Heart right ventricle (tissue), 16 donors: ENCODE measurements at regions not wholly inside any gene's neighbourhood (a gene's known extent, or its start where the extent isn't known, plus 50 kb on each side); places are given as distances from the start of the nearest gene placed in this dataset.
A peak's percentile ranks its signal among the peaks of the same experiment; 100 is the strongest.
"Not testable (repeated sequence)": the region's sequence is repeated elsewhere in the genome, so short reads cannot be mapped to it uniquely, and the experiment has no call there.

Source experiments
- ATAC-seq, 8 donors: fragments of 200-7000 bp; cut with Tn5 transposase; one replicate each; pipeline ENCODE4 v1.9.1; 2020; ENCODE audit warnings: mild to moderate bottlenecking in 8 of 8, moderate library complexity in 8 of 8, moderate number of reproducible peaks in 1 of 8
- DNase-seq, 2 donors: peaks; one replicate each; pipeline ENCODE4 v3.0.0-alpha.2; 2020
- H3K27ac ChIP-seq, 10 donors: fragments of 200-600 bp; sonication (generic) in 2 of 10; one replicate each; pipeline versions ENCODE4 v1.5.0 to v1.8.0; 2020 to 2022; ENCODE audit warnings: mild to moderate bottlenecking in 3 of 10
- H3K27me3 ChIP-seq, 7 donors: fragments of 200-600 bp; one replicate each; pipeline ENCODE4 v1.8.0; 2021 to 2022; ENCODE audit warnings: mild to moderate bottlenecking in 2 of 7
- H3K36me3 ChIP-seq, 9 donors: fragments of 200-600 bp; sonication (generic) in 1 of 9; one replicate each; pipeline versions ENCODE4 v1.5.0 to v1.8.0; 2020 to 2022; ENCODE audit warnings: mild to moderate bottlenecking in 2 of 9
- H3K4me1 ChIP-seq, 9 donors: fragments of 200-600 bp; sonication (generic) in 1 of 9; one replicate each; pipeline versions ENCODE4 v1.5.0 to v1.8.0; 2020 to 2022; ENCODE audit warnings: mild to moderate bottlenecking in 4 of 9
- H3K4me3 ChIP-seq, 10 donors: fragments of 200-600 bp; sonication (generic) in 2 of 10; one replicate each; pipeline versions ENCODE4 v1.5.0 to v1.8.0; 2020 to 2022; ENCODE audit warnings: mild to moderate bottlenecking in 7 of 10, moderate library complexity in 2 of 10
- H3K9me3 ChIP-seq, 11 donors: fragments of 200-600 bp in 10 of 11; sonication (generic) in 2 of 11; one replicate each; pipeline versions ENCODE4 v1.5.0 to v1.8.0; 2013 to 2022; ENCODE audit warnings: mild to moderate bottlenecking in 2 of 11, control low read depth in 1 of 11, moderate library complexity in 1 of 11
- WGBS, 2 donors: extraction: QIAGEN DNeasy Blood & Tissue Kit; methylation state at CpG; one replicate each; pipeline ENCODE4 v1.1.7; 2013; ENCODE audit warnings: inconsistent platforms in 1 of 2; 5-methylcytosine and 5-hydroxymethylcytosine counted together
- intact Hi-C, 10 donors: fragments of 100-400 bp; cut with DNase I; formaldehyde crosslinking; loops; one replicate each; pipeline versions ENCODE4 v1.11.1 to v1.14.2; 2022
- TF ChIP-seq, protein P1 (sequence below), 9 donors: fragments of 200-600 bp; sonication (generic) in 2 of 9; IDR thresholded peaks; one replicate each; pipeline versions ENCODE4 v1.5.0 to v1.8.0; 2021 to 2022; ENCODE audit warnings: antibody characterized with exemption in 9 of 9, mild to moderate bottlenecking in 5 of 9, moderate library complexity in 1 of 9
- donor health status: Arrhythmogenic right ventricular cardiomyopathy.
- donor health status: ischemic (EF 13 %, LVEDD 7.1; RV severe dilation, severe dysfunction).
- donor health status: healthy with polysubstance abuse.
- donor health status: DM: no; HTN: yes; CAD: no.
- donor health status: DM: no; HTN: no; CAD: no.
- donor health status: ischemic (EF 25% LVEDD 6.9; RV normal size, moderate dysfunction).
- donor health status: ischemic (EF 25% LVEDD 5.7; RV mildly dilated, moderate dysfunction).
- donor health status: healthy.
- donor health status: DM: yes; HTN: yes; CAD: no.
- donor health status: Ischemic cardiomyopathy.
- donor health status: ischemic (EF 35%, LVEDD 5.7; RV mildly dilated, moderate dysfunction).
- donor health status: nonischemic (EF 11% LVEDD 7.7; RV severe dilation, severe dysfunction).
- donor health status: DM: yes; HTN: yes; CAD: no.
- donor health status: PGD.
- donor health status: ischemic (EF 29% LVEDD 5.4; RV normal size, mild dysfunction).
- donor health status: nonischemic (EF 23%, LVEDD 6.1; RV moderate dilation, normal function).

GRCh38 chr6:134746140-134746539 is 203.8 kb downstream of the ALDH8A1 start:
- Histone ChIP-seq H3K9me3 (peaks cover 0 to 3% (median 0%) of the 10 kb centered on the region in 11 donors), H3K27ac (no peak overlapping the region), H3K36me3 (no peaks in the 10 kb centered on the region), H3K27me3 (no peaks in the 10 kb centered on the region), H3K4me3 (no peak overlapping the region), H3K4me1 (peaks cover 0 to 8% (median 0%) of the 10 kb centered on the region in 9 donors)
- ATAC-seq: no peak
- no peak for DNase-seq
- intact Hi-C loops: no loop called here
- TF ChIP-seq, protein P1, sequence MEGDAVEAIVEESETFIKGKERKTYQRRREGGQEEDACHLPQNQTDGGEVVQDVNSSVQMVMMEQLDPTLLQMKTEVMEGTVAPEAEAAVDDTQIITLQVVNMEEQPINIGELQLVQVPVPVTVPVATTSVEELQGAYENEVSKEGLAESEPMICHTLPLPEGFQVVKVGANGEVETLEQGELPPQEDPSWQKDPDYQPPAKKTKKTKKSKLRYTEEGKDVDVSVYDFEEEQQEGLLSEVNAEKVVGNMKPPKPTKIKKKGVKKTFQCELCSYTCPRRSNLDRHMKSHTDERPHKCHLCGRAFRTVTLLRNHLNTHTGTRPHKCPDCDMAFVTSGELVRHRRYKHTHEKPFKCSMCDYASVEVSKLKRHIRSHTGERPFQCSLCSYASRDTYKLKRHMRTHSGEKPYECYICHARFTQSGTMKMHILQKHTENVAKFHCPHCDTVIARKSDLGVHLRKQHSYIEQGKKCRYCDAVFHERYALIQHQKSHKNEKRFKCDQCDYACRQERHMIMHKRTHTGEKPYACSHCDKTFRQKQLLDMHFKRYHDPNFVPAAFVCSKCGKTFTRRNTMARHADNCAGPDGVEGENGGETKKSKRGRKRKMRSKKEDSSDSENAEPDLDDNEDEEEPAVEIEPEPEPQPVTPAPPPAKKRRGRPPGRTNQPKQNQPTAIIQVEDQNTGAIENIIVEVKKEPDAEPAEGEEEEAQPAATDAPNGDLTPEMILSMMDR (IDR thresholded peaks at IDR 0.05): no peak
- WGBS, 2 donors: 92 to 94% methylated on average over 2 of the region's 2 CpGs

DNA sequence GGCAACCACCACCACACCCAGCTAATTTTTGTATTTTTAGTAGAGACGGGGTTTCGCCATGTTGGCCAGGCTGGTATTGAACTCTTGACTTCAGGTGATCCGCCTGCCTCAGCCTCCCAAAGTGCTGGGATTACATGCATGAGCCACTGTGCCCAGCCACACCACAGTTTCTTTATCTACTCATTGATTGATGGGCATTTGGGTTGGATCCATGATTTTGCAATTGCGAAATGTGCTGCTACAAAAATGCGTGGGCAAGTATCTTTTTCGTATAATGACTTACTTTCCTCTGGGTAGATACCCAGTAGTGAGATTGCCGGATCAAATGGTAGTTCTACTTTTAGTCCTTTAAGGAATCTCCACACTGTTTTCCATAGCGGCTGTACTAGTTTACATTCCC is 204.7 kb downstream of the ALDH8A1 start:
- H3K36me3 ChIP-seq, intact Hi-C loops: not testable (repeated sequence)
- whole genome bisulfite sequencing, 2 donors: 90 to 95% methylated on average over 8 of the region's 8 CpGs

GRCh38 chr6:134744301-134744700 is 205.6 kb downstream of the ALDH8A1 start:
- Histone ChIP-seq H3K27me3 (no peaks in the 10 kb centered on the region), H3K9me3 (peaks cover 0 to 3% (median 0%) of the 10 kb centered on the region in 11 donors), H3K36me3 (no peaks in the 10 kb centered on the region), H3K4me1 (peaks cover 0 to 22% (median 10%) of the 10 kb centered on the region in 9 donors), H3K4me3 (no peak overlapping the region), H3K27ac (no peak overlapping the region)
- TF ChIP-seq, protein P1 (IDR thresholded peaks at IDR 0.05): no peak
- intact Hi-C loops: no loop called here
- no peak for DNase-seq
- ATAC-seq: no peak

More for the DNA sequence above, 204.7 kb downstream of the ALDH8A1 start:
- not testable (repeated sequence) for DNase-seq, H3K27ac ChIP-seq, H3K9me3 ChIP-seq, H3K4me3 ChIP-seq, ATAC-seq, H3K27me3 ChIP-seq
- H3K4me1 ChIP-seq: peaks cover 0 to 16% (median 7%) of the 10 kb centered on the region in 9 donors

GRCh38 chr6:134741200-134741536 is 208.7 kb downstream of the ALDH8A1 start:
- DNase-seq (no peak), ATAC-seq (peak in 5 of 8 donors; percentile 57 to 61 (median 59))
- Histone ChIP-seq H3K4me3 (peak overlapping the region in 1 of 10 donors; percentile 12), H3K36me3 (no peaks in the 10 kb centered on the region), H3K4me1 (peaks cover 0 to 23% (median 10%) of the 10 kb centered on the region in 9 donors), H3K9me3 (no peaks in the 10 kb centered on the region), H3K27me3 (no peaks in the 10 kb centered on the region), H3K27ac (peak overlapping the region in 1 of 10 donors; percentile 41)
- 47 to 58% methylated on average over 7 of the region's 7 CpGs for WGBS, 2 donors
- intact Hi-C loops: no loop called here
- TF ChIP-seq, protein P1 (IDR thresholded peaks at IDR 0.05): peak in 5 of 9 donors; percentile 16 to 42 (median 27)

DNA sequence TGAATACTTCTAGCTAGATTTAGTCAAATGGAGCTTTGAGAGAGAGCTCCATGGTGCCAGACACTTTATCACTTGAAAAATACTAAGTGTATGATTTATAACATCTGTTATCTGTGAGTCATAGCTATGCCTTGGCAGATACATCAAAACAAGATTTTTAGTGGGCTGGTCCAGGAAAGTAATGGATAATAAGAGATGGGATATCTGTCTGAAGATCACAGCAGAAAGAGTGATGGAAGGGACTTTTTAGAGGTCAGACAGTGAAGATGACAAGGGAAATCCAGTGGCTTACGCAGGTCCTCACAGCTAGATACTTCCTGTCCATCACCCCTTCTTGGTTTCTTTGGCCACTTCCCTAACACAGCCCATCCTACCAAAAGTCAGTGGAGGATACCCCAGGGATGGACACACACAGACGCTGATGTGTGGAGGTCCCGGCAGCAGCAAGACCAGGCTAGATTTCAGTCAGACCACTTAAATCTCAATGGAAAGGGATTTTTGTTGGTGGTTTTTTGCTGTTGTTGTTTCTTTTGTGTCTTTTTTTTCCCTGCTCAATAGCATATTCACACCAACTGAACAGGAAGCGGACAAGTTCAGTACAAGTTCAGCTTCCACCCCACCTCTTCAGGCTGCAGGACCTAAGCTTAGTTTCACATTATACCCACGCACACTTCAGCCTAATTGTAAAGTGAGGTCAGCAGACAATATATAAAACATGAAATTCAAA is 209.3 kb downstream of the ALDH8A1 start:
- TF ChIP-seq, protein P1 (IDR thresholded peaks at IDR 0.05): no peak
- ATAC-seq (peak in 5 of 8 donors; percentile 39 to 80 (median 70)), DNase-seq (no peak)
- Histone ChIP-seq H3K27me3 (no peaks in the 10 kb centered on the region), H3K4me3 (peak overlapping the region in 1 of 10 donors; percentile 12), H3K27ac (peak overlapping the region in 2 of 10 donors; percentile 38 to 41), H3K9me3 (no peaks in the 10 kb centered on the region), H3K36me3 (no peaks in the 10 kb centered on the region), H3K4me1 (peaks cover 0 to 23% (median 10%) of the 10 kb centered on the region in 9 donors)
- WGBS, 2 donors: 37 to 68% methylated on average over 5 of the region's 5 CpGs
- intact Hi-C loops: no loop called here
